ENCODE measurements at regions not wholly inside any gene's neighbourhood (a gene's known extent, or its start where the extent isn't known, plus 50 kb on each side); places are given as distances from the start of the nearest gene placed in this dataset.

- no peak for TF ChIP-seq CTCF (IDR thresholded peaks at IDR 0.05; ENCODE audit: poor library complexity, severe bottlenecking)
- no peak for TF ChIP-seq EZH2 (IDR thresholded peaks at IDR 0.05; ENCODE audit: borderline replicate concordance, insufficient read depth, low read length, poor library complexity, severe bottlenecking)
- no peak for TF ChIP-seq POLR2AphosphoS5 (IDR thresholded peaks at IDR 0.05)
- peak; percentile 14 for TF ChIP-seq EP300 (conservative IDR thresholded peaks at IDR 0.05; ENCODE audit: poor library complexity, severe bottlenecking)
- TF ChIP-seq REST (IDR thresholded peaks at IDR 0.05; ENCODE audit: borderline replicate concordance): peak; percentile 73
- TF ChIP-seq TAF1 (IDR thresholded peaks at IDR 0.05; ENCODE audit: low read depth): no peak
These were observed 719.5 kb upstream of the GJE1 start for GRCh38 chr6:141413196-141413595.

All from neural cell (in vitro differentiated cells).